MCF 10A (cell line): ENCODE measurements at regions not wholly inside any gene's neighbourhood (a gene's known extent, or its start where the extent isn't known, plus 50 kb on each side); places are given as distances from the start of the nearest gene placed in this dataset.
A peak's percentile ranks its signal among the peaks of the same experiment; 100 is the strongest.

Experiments used
- BruUV-seq: library from RNA; stranded (reverse); fragments of 400-500 nt; replicated peaks from 2 replicates; lab custom pipeline; 2021; lab: Mats Ljungman, UMichigan
- CTCF ChIA-PET: fragments of 300-600 bp; sonication (Branson Sonifier 250); formaldehyde crosslinking; extraction: SDS; loops from one replicate; lab custom pipeline; 2021; ENCODE audit warnings: antibody characterized with exemption, inconsistent platforms; lab: Yijun Ruan, JAX
- POLR2A ChIA-PET: fragments of 300-600, 350-650 bp; sonication (Branson Sonifier 250); formaldehyde crosslinking; extraction: SDS; loops from one replicate; lab custom pipeline; 2020; ENCODE audit warnings: antibody characterized with exemption, inconsistent platforms; lab: Yijun Ruan, JAX
- DNase-seq: peaks from one replicate; pipeline ENCODE4 v3.0.0-alpha.2; 2018; ENCODE audit not compliant: unreplicated experiment
- H3K27ac Mint-ChIP-seq: one replicate; pipeline ENCODE4 v1.8.0; 2022; ENCODE audit warnings: mild to moderate bottlenecking, low read depth, mixed read lengths; ENCODE audit not compliant: unreplicated experiment
- H3K27me3 Mint-ChIP-seq: one replicate; pipeline ENCODE4 v1.8.0; 2022; ENCODE audit warnings: mixed read lengths; ENCODE audit not compliant: insufficient read depth, unreplicated experiment
- H3K36me3 Mint-ChIP-seq: one replicate; pipeline ENCODE4 v1.8.0; 2022; ENCODE audit warnings: mild to moderate bottlenecking, moderate library complexity, mixed read lengths; ENCODE audit not compliant: insufficient read depth, unreplicated experiment
- H3K4me1 Mint-ChIP-seq: one replicate; pipeline ENCODE4 v1.8.0; 2022; ENCODE audit warnings: mixed read lengths; ENCODE audit not compliant: insufficient read depth, unreplicated experiment
- H3K4me3 Mint-ChIP-seq: one replicate; pipeline ENCODE4 v1.8.0; 2022; ENCODE audit warnings: mild to moderate bottlenecking, moderate library complexity, mixed read lengths; ENCODE audit not compliant: unreplicated experiment
- H3K9me3 Mint-ChIP-seq: one replicate; pipeline ENCODE4 v1.8.0; 2022; ENCODE audit warnings: mixed read lengths; ENCODE audit not compliant: unreplicated experiment
- intact Hi-C: fragments of 100-400 bp; cut with micrococcal nuclease; formaldehyde crosslinking; loops from 2 replicates; pipeline ENCODE4 v1.14.1; 2022
- TF ChIP-seq, protein P1 (sequence below): fragments of 200-600 bp; IDR thresholded peaks from one replicate; pipeline ENCODE4 v1.8.0; 2022; ENCODE audit warnings: antibody characterized with exemption, mild to moderate bottlenecking; ENCODE audit not compliant: unreplicated experiment

DNA sequence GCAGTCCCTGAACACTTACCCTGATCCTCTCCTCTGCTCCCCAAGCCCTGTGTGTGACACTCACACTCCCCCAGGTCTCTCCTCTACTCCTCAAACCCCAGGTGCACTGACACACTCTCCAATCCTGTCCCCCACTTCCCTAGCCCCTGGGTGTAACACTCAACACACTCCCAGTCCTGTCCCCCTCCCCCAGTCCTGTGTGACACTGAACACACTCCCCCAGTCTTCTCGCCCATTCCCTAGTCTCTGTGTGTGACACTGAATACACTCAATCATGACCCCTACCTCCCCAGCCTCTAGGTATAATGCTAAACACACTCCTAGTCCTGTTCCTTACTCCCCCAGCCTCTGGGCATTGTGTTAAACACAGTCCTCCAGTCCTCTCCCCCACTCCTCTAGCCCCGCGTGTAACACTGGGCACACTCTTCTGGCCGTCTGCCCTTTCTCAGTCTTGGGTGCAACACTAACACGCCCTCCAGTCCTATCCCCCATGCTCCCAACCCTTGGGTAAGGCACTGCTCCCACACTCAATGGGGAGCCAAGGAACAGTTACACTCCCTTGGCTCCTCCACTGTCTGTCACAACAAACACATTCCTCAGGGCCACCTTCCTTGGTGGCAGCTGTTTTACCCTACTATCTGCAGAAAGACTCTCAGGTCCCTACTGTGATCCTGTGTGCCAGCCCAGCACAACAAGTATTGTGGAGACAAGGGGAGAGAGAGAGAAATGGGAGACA is 82.5 kb upstream of the PKDCC start:
- Mint-ChIP-seq H3K27ac (no peak overlapping the region), H3K27me3 (peaks cover 49% of the 10 kb centered on the region), H3K4me1 (peaks cover 22% of the 10 kb centered on the region), H3K36me3 (peaks cover 5% of the 10 kb centered on the region), H3K9me3 (no peaks in the 10 kb centered on the region), H3K4me3 (no peak overlapping the region)
- POLR2A ChIA-PET = interaction anchor here (1.6 kb wide), 1 partner anchor 37 kb away, joined by 5 read pairs; no protein-coding TSS in a partner anchor
- TF ChIP-seq, protein P1, sequence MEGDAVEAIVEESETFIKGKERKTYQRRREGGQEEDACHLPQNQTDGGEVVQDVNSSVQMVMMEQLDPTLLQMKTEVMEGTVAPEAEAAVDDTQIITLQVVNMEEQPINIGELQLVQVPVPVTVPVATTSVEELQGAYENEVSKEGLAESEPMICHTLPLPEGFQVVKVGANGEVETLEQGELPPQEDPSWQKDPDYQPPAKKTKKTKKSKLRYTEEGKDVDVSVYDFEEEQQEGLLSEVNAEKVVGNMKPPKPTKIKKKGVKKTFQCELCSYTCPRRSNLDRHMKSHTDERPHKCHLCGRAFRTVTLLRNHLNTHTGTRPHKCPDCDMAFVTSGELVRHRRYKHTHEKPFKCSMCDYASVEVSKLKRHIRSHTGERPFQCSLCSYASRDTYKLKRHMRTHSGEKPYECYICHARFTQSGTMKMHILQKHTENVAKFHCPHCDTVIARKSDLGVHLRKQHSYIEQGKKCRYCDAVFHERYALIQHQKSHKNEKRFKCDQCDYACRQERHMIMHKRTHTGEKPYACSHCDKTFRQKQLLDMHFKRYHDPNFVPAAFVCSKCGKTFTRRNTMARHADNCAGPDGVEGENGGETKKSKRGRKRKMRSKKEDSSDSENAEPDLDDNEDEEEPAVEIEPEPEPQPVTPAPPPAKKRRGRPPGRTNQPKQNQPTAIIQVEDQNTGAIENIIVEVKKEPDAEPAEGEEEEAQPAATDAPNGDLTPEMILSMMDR = no peak
- intact Hi-C loops = no loop called here
- peak; percentile 23 for DNase-seq
- CTCF ChIA-PET = no interaction called here
- BruUV-seq = no TSS peak

DNA sequence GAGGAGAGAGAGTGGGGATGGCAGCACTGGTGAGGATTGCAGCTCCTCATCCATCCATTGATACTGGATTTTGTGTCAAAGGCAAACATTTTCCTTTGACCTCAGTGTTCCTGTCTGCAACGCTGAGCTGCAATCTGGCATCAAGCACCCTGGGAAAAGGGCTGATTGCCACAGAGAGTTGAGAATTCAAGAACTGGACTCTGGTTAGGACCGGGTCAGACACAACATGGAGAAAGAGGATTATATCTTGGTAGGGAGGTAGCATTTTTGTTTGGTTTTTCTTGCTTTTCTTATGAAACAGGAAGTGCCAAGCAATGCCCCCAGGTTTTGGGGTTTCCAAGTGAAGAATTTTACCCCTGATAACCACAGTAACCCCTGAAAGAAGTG is 81.9 kb upstream of the PKDCC start:
- BruUV-seq = no TSS peak
- peak; percentile 57 for DNase-seq
- Mint-ChIP-seq H3K4me3 (no peak overlapping the region), H3K27me3 (peaks cover 43% of the 10 kb centered on the region), H3K4me1 (peaks cover 22% of the 10 kb centered on the region), H3K27ac (no peak overlapping the region), H3K9me3 (no peaks in the 10 kb centered on the region), H3K36me3 (peaks cover 5% of the 10 kb centered on the region)
- intact Hi-C loops = no loop called here
- POLR2A ChIA-PET = interaction anchor here (1.6 kb wide), 2 partner anchors 31 to 38 kb away, joined by 4 to 5 read pairs; no protein-coding TSS in a partner anchor
- CTCF ChIA-PET = no interaction called here
- TF ChIP-seq, protein P1 = no peak

DNA sequence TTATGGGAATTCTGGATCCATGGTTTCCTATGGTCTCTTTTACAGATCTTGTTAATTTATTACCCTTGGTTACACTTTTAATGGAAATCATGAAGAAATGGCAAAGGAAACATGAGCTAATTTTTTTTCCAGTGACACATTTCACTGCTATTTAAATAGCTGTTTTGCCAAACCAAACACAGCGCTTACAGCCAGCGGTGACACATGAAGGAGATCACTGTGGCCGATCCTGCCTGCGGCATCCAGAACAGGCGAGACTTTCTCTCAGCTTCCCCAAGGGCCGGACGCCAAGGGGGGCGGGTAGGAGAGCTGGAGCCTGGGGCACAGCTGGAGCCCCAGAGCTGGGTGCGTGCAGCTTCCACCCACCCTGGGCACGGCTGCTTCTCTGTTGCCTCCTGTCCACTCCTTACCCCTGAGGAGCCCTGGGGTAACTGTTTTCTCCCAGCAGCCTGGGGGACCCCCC is 81.4 kb upstream of the PKDCC start:
- DNase-seq = peak; percentile 95
- BruUV-seq = no TSS peak
- H3K27me3 Mint-ChIP-seq = peaks cover 38% of the 10 kb centered on the region
- no peak overlapping the region for H3K27ac Mint-ChIP-seq
- no peak overlapping the region for H3K4me3 Mint-ChIP-seq
- ChIA-PET CTCF (interaction anchor here (1.1 kb wide), 1 partner anchor 9 kb away, joined by 3 read pairs; no protein-coding TSS in a partner anchor), POLR2A (interaction anchor here (0.7 to 1.6 kb wide), 4 partner anchors 9 to 116 kb away, joined by 3 to 5 read pairs (median 4); no protein-coding TSS in a partner anchor)
- H3K36me3 Mint-ChIP-seq = peaks cover 5% of the 10 kb centered on the region
- peaks cover 22% of the 10 kb centered on the region for H3K4me1 Mint-ChIP-seq
- no peaks in the 10 kb centered on the region for H3K9me3 Mint-ChIP-seq
- TF ChIP-seq, protein P1 = no peak
- intact Hi-C loops = no loop called here

DNA sequence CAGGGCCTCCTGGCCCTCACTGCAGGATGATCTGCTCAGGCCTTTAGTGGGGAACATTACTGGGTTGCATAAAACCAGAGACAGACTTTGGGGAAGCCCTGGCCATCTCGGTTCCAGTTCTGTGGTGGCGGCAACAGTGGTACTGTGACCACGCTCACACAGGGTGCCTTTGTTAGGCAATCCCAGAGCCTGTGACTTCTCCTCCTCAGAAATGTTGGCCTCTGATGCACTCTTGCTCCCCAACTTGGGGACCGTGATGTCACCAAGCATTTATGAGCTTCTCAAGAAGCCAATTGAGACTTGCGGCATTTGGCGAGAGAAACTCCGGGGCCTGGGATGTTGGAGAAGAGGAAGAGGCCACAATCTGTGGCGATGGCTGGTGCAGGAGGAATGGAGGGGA is 80.9 kb upstream of the PKDCC start:
- H3K27ac Mint-ChIP-seq = no peak overlapping the region
- H3K4me3 Mint-ChIP-seq = no peak overlapping the region
- H3K4me1 Mint-ChIP-seq = peaks cover 22% of the 10 kb centered on the region
- CTCF ChIA-PET = interaction anchor here (1.1 kb wide), 1 partner anchor 10 kb away, joined by 3 read pairs; no protein-coding TSS in a partner anchor
- POLR2A ChIA-PET = interaction anchor here (0.7 to 1.6 kb wide), 5 partner anchors 10 to 139 kb away, joined by 3 to 5 read pairs (median 4); no protein-coding TSS in a partner anchor
- intact Hi-C loops = no loop called here
- no TSS peak for BruUV-seq
- H3K36me3 Mint-ChIP-seq = peaks cover 5% of the 10 kb centered on the region
- H3K27me3 Mint-ChIP-seq = peaks cover 33% of the 10 kb centered on the region
- DNase-seq = no peak
- TF ChIP-seq, protein P1 = no peak
- H3K9me3 Mint-ChIP-seq = no peaks in the 10 kb centered on the region
